Loucy (cell line): ENCODE measurements at regions not wholly inside any gene's neighbourhood (a gene's known extent, or its start where the extent isn't known, plus 50 kb on each side); places are given as distances from the start of the nearest gene placed in this dataset.

Source experiments
- H2AFZ ChIP-seq: fragments of 200-600 bp; sonication (generic); 2 replicates; pipeline ENCODE4 v1.6.0; 2016; ENCODE audit warnings: antibody characterized with exemption, mild to moderate bottlenecking, low read length, moderate library complexity
- H3F3A ChIP-seq: fragments of 200-600 bp; 2 replicates; pipeline ENCODE4 v1.6.0; 2016; ENCODE audit warnings: antibody characterized with exemption, low read depth, mild to moderate bottlenecking
- H3K27me3 ChIP-seq: fragments of 200-600 bp; sonication (generic); 2 replicates; pipeline ENCODE4 v1.6.1; 2014; ENCODE audit warnings: low read length, mild to moderate bottlenecking; ENCODE audit not compliant: insufficient read depth, poor library complexity, severe bottlenecking
- H3K36me3 ChIP-seq: fragments of 200-600 bp; sonication (generic); 2 replicates; pipeline ENCODE4 v1.6.1; 2016; ENCODE audit warnings: low read length; ENCODE audit not compliant: insufficient read depth
- H3K4me1 ChIP-seq: fragments of 200-600 bp; sonication (generic); 2 replicates; pipeline ENCODE4 v1.5.1; 2014; ENCODE audit warnings: low read length, mild to moderate bottlenecking; ENCODE audit not compliant: insufficient read depth, poor library complexity, severe bottlenecking
- H3K4me2 ChIP-seq: fragments of 200-600 bp; sonication (generic); 2 replicates; pipeline ENCODE4 v1.6.0; 2014; ENCODE audit warnings: antibody characterized with exemption, low read length, low read depth, mild to moderate bottlenecking; ENCODE audit not compliant: poor library complexity, severe bottlenecking
- H3K4me3 ChIP-seq: fragments of 200-600 bp; sonication (generic); 2 replicates; pipeline ENCODE4 v1.5.1; 2014; ENCODE audit warnings: low read length, mild to moderate bottlenecking, mixed read lengths; ENCODE audit not compliant: poor library complexity, severe bottlenecking
- H3K79me2 ChIP-seq: fragments of 200-600 bp; sonication (generic); 2 replicates; pipeline ENCODE4 v1.6.1; 2014; ENCODE audit warnings: low read length; ENCODE audit not compliant: insufficient read depth
- H3K9ac ChIP-seq: fragments of 200-600 bp; sonication (generic); 2 replicates; pipeline ENCODE4 v1.6.0; 2014; ENCODE audit warnings: mild to moderate bottlenecking, low read depth, low read length, moderate library complexity; ENCODE audit not compliant: poor library complexity, severe bottlenecking
- H3K9me2 ChIP-seq: fragments of 200-600 bp; sonication (generic); replicated peaks from 2 replicates; pipeline ENCODE4 v1.6.1; 2016; ENCODE audit warnings: low read depth, low read length, mixed read lengths
- H3K9me3 ChIP-seq: fragments of 200-600 bp; sonication (generic); 2 replicates; pipeline ENCODE4 v1.6.1; 2014; ENCODE audit warnings: mild to moderate bottlenecking, antibody characterized with exemption, low read length, low read depth; ENCODE audit not compliant: insufficient read depth
- H4K20me1 ChIP-seq: fragments of 200-600 bp; sonication (generic); 2 replicates; pipeline ENCODE4 v1.6.0; 2014; ENCODE audit warnings: antibody characterized with exemption, low read length, mild to moderate bottlenecking; ENCODE audit not compliant: insufficient read depth, poor library complexity, severe bottlenecking
- CTCF ChIP-seq: fragments of 200-600 bp; sonication (generic); conservative IDR thresholded peaks from 2 replicates; pipeline ENCODE4 v1.5.1; 2014; ENCODE audit warnings: mild to moderate bottlenecking, antibody characterized with exemption, low read length
- EZH2phosphoT487 ChIP-seq: fragments of 200-600 bp; IDR thresholded peaks from 2 replicates; pipeline ENCODE4 v1.6.1; 2018; ENCODE audit warnings: antibody characterized with exemption, mild to moderate bottlenecking, moderate library complexity, borderline replicate concordance

- H3K9me3 ChIP-seq: no peaks in the 10 kb centered on the region
- no peaks in the 10 kb centered on the region for H3K79me2 ChIP-seq
- no peak for TF ChIP-seq CTCF
- no peak for TF ChIP-seq EZH2phosphoT487
- no peak overlapping the region for H2AFZ ChIP-seq
- H3K9me2 ChIP-seq: no peaks in the 10 kb centered on the region
- no peaks in the 10 kb centered on the region for H3K36me3 ChIP-seq
- H4K20me1 ChIP-seq: no peaks in the 10 kb centered on the region
- H3K4me2 ChIP-seq: no peak overlapping the region
- no peaks in the 10 kb centered on the region for H3F3A ChIP-seq
- H3K4me3 ChIP-seq: no peak overlapping the region
- H3K9ac ChIP-seq: no peak overlapping the region
- H3K27me3 ChIP-seq: no peaks in the 10 kb centered on the region
- H3K4me1 ChIP-seq: no peaks in the 10 kb centered on the region
Measured at GRCh38 chr14:53330441-53330840, 177.3 kb upstream of the DDHD1 start.

- no peak overlapping the region for H3K4me3 ChIP-seq
- no peaks in the 10 kb centered on the region for H3K27me3 ChIP-seq
- H3K9ac ChIP-seq: no peak overlapping the region
- H3F3A ChIP-seq: no peaks in the 10 kb centered on the region
- H2AFZ ChIP-seq: no peak overlapping the region
- H3K4me2 ChIP-seq: no peak overlapping the region
- peaks cover 3% of the 10 kb centered on the region for H3K4me1 ChIP-seq
- no peaks in the 10 kb centered on the region for H3K79me2 ChIP-seq
- no peaks in the 10 kb centered on the region for H3K36me3 ChIP-seq
- no peaks in the 10 kb centered on the region for H4K20me1 ChIP-seq
- no peak for TF ChIP-seq CTCF
- no peak for TF ChIP-seq EZH2phosphoT487
- H3K9me3 ChIP-seq: no peaks in the 10 kb centered on the region
- no peaks in the 10 kb centered on the region for H3K9me2 ChIP-seq
Measured at GRCh38 chr14:53328841-53329240, 175.7 kb upstream of the DDHD1 start.

GRCh38 chr14:53327716-53328115 is 174.6 kb upstream of the DDHD1 start:
- H4K20me1 ChIP-seq: no peaks in the 10 kb centered on the region
- no peaks in the 10 kb centered on the region for H3K27me3 ChIP-seq
- H3K9ac ChIP-seq: no peak overlapping the region
- H3K9me3 ChIP-seq: no peaks in the 10 kb centered on the region
- H2AFZ ChIP-seq: no peak overlapping the region
- no peak for TF ChIP-seq EZH2phosphoT487
- no peak for TF ChIP-seq CTCF
- no peak overlapping the region for H3K4me2 ChIP-seq
- H3K4me1 ChIP-seq: peaks cover 3% of the 10 kb centered on the region
- no peaks in the 10 kb centered on the region for H3F3A ChIP-seq
- no peaks in the 10 kb centered on the region for H3K36me3 ChIP-seq
- no peaks in the 10 kb centered on the region for H3K9me2 ChIP-seq
- no peaks in the 10 kb centered on the region for H3K79me2 ChIP-seq
- no peak overlapping the region for H3K4me3 ChIP-seq
